ENCODE measurements at regions not wholly inside any gene's neighbourhood (a gene's known extent, or its start where the extent isn't known, plus 50 kb on each side); places are given as distances from the start of the nearest gene placed in this dataset.

- DNase-seq = no peak
- Mint-ChIP-seq H3K36me3 (ENCODE audit: low read depth) (no peaks in the 10 kb centered on the region), H3K27ac (no peak overlapping the region), H3K9me3 (peaks cover 6% of the 10 kb centered on the region), H3K4me3 (no peak overlapping the region), H3K27me3 (ENCODE audit: insufficient read depth) (peaks cover 4% of the 10 kb centered on the region), H3K4me1 (peaks cover 2% of the 10 kb centered on the region)
- H3K27me3 ChIP-seq (ENCODE audit: control insufficient read depth, insufficient read depth, low read length, poor library complexity, severe bottlenecking) = no peaks in the 10 kb centered on the region
- H3K9me3 ChIP-seq (ENCODE audit: control insufficient read depth, low read length) = no peaks in the 10 kb centered on the region
- WGBS, 2 experiments (ENCODE audit: insufficient coverage in 1 of 2, insufficient read length in 1 of 2) = 83 to 87% methylated on average over 1 to 2 of the region's 2 CpGs
- H3K4me1 ChIP-seq (ENCODE audit: control insufficient read depth, insufficient read depth, low read length) = no peaks in the 10 kb centered on the region
- H3K4me3 ChIP-seq (ENCODE audit: low read length) = no peak overlapping the region
- H3K9ac ChIP-seq (ENCODE audit: extremely low read depth, low read length, poor library complexity, severe bottlenecking) = no peak overlapping the region
- TF ChIP-seq CTCF (conservative IDR thresholded peaks at IDR 0.05) = no peak
- no peaks in the 10 kb centered on the region for H3K36me3 ChIP-seq (ENCODE audit: control insufficient read depth, insufficient read depth, low read length)
- no peak overlapping the region for H3K27ac ChIP-seq (ENCODE audit: low read depth, low read length)
These were observed 90.1 kb upstream of the ATP11B start for GRCh38 chr3:182703233-182703632.

GRCh38 chr3:182704926-182705325, 88.4 kb upstream of the ATP11B start:
- Histone ChIP-seq H3K4me3 (ENCODE audit: low read length) (no peak overlapping the region), H3K9me3 (ENCODE audit: control insufficient read depth, low read length) (no peaks in the 10 kb centered on the region), H3K27me3 (ENCODE audit: control insufficient read depth, insufficient read depth, low read length, poor library complexity, severe bottlenecking) (no peaks in the 10 kb centered on the region), H3K27ac (ENCODE audit: low read depth, low read length) (no peak overlapping the region), H3K36me3 (ENCODE audit: control insufficient read depth, insufficient read depth, low read length) (no peaks in the 10 kb centered on the region), H3K4me1 (ENCODE audit: control insufficient read depth, insufficient read depth, low read length) (no peaks in the 10 kb centered on the region), H3K9ac (ENCODE audit: extremely low read depth, low read length, poor library complexity, severe bottlenecking) (no peak overlapping the region)
- H3K4me3 Mint-ChIP-seq = no peak overlapping the region
- H3K36me3 Mint-ChIP-seq (ENCODE audit: low read depth) = no peaks in the 10 kb centered on the region
- DNase-seq = peak; percentile 86
- TF ChIP-seq CTCF (conservative IDR thresholded peaks at IDR 0.05) = peak; percentile 71
- WGBS, 2 experiments (ENCODE audit: insufficient coverage in 1 of 2, insufficient read length in 1 of 2) = 68 to 80% methylated on average over 2 to 4 of the region's 4 CpGs
- peak overlapping the region; percentile 24 for H3K27ac Mint-ChIP-seq
- H3K9me3 Mint-ChIP-seq = peaks cover 6% of the 10 kb centered on the region
- peaks cover 2% of the 10 kb centered on the region for H3K4me1 Mint-ChIP-seq
- peaks cover 20% of the 10 kb centered on the region for H3K27me3 Mint-ChIP-seq (ENCODE audit: insufficient read depth)

- Histone ChIP-seq H3K36me3 (ENCODE audit: control insufficient read depth, insufficient read depth, low read length) (no peaks in the 10 kb centered on the region), H3K9me3 (ENCODE audit: control insufficient read depth, low read length) (no peaks in the 10 kb centered on the region), H3K4me1 (ENCODE audit: control insufficient read depth, insufficient read depth, low read length) (no peaks in the 10 kb centered on the region), H3K9ac (ENCODE audit: extremely low read depth, low read length, poor library complexity, severe bottlenecking) (no peak overlapping the region), H3K27me3 (ENCODE audit: control insufficient read depth, insufficient read depth, low read length, poor library complexity, severe bottlenecking) (peaks cover 24% of the 10 kb centered on the region), H3K4me3 (ENCODE audit: low read length) (no peak overlapping the region), H3K27ac (ENCODE audit: low read depth, low read length) (no peak overlapping the region)
- Mint-ChIP-seq H3K9me3 (no peaks in the 10 kb centered on the region), H3K4me3 (no peak overlapping the region), H3K27ac (no peak overlapping the region), H3K4me1 (peaks cover 2% of the 10 kb centered on the region), H3K27me3 (ENCODE audit: insufficient read depth) (peaks cover 43% of the 10 kb centered on the region), H3K36me3 (ENCODE audit: low read depth) (no peaks in the 10 kb centered on the region)
- no peak for DNase-seq
- WGBS, 2 experiments (ENCODE audit: insufficient coverage in 1 of 2, insufficient read length in 1 of 2) = 73 to 78% methylated on average over 1 of the region's 1 CpG
- no peak for TF ChIP-seq CTCF (conservative IDR thresholded peaks at IDR 0.05)
These were observed 84.5 kb upstream of the ATP11B start for GRCh38 chr3:182708810-182709209.
